ENCODE measurements at regions not wholly inside any gene's neighbourhood (a gene's known extent, or its start where the extent isn't known, plus 50 kb on each side); places are given as distances from the start of the nearest gene placed in this dataset.

- Histone ChIP-seq H3K9me3 (no peaks in the 10 kb centered on the region), H3K27ac (no peak overlapping the region), H3K36me3 (no peaks in the 10 kb centered on the region), H3K4me3 (no peak overlapping the region), H3K4me1 (no peaks in the 10 kb centered on the region), H3K27me3 (no peaks in the 10 kb centered on the region)
- no peak for TF ChIP-seq POLR2AphosphoS5 (IDR thresholded peaks at IDR 0.05)
- no peak for DNase-seq (ENCODE audit: low spot score in 2 of 2)
- 52% methylated on average over 2 of the region's 2 CpGs for WGBS
Measured at GRCh38 chr5:63043792-63044191, 465.2 kb downstream of the LRRC70 start.

DNA sequence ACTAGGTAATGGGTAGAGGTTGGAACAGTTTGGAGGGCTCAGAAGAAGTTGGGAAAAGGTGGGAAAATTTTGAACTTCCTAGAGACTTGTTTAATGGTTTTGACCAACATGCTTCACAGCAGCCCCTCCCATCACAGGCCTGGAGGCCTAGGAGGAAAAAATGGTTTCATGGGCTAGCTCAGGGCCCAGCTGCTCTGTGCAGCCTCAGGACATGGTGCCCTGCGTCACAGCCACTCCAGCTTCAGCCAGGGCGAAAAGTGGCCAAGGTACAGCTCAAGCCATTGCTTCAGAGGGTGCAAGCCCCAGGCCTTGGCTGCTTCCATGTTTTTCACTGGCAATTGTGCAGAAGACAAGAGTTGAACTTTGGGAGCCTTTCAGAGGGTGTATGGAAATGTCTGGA lies 453.7 kb downstream of the LRRC70 start:
- Histone ChIP-seq H3K36me3 (no peaks in the 10 kb centered on the region), H3K4me3 (no peak overlapping the region), H3K9me3 (peaks cover 13% of the 10 kb centered on the region), H3K4me1 (no peaks in the 10 kb centered on the region), H3K27me3 (no peaks in the 10 kb centered on the region), H3K27ac (no peak overlapping the region)
- no peak for DNase-seq (ENCODE audit: low spot score in 2 of 2)
- TF ChIP-seq POLR2A (IDR thresholded peaks at IDR 0.05) (no peak), EP300 (IDR thresholded peaks at IDR 0.05) (no peak), POLR2AphosphoS5 (IDR thresholded peaks at IDR 0.05) (no peak), CTCF (IDR thresholded peaks at IDR 0.05) (no peak)
- WGBS = 85% methylated on average over 2 of the region's 2 CpGs

DNA sequence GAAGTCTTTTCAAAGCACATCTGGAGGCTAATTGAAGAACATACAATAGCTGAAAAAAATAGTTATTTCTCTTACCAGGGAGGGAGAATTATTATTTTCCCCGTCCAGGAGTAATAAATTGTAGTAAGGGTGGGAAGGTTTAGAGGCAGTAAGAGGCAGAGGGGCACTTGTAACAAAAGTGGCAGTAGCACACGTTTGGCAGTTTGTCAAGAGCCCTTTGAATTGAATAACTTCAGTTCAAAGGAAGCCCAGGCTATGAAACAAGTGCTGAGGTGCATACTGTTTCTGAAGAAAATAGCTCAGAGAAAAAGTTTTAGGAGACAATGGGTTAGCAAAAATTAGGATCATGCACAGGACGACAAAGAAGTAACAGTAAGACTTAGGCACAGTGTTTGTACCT lies 451.3 kb downstream of the LRRC70 start:
- DNase-seq (ENCODE audit: low spot score in 2 of 2) = no peak
- Histone ChIP-seq H3K4me3 (no peak overlapping the region), H3K36me3 (no peaks in the 10 kb centered on the region), H3K27ac (no peak overlapping the region), H3K27me3 (no peaks in the 10 kb centered on the region), H3K9me3 (peaks cover 13% of the 10 kb centered on the region), H3K4me1 (no peaks in the 10 kb centered on the region)
- TF ChIP-seq EP300 (IDR thresholded peaks at IDR 0.05) (no peak), CTCF (IDR thresholded peaks at IDR 0.05) (no peak), POLR2AphosphoS5 (IDR thresholded peaks at IDR 0.05) (no peak), POLR2A (IDR thresholded peaks at IDR 0.05) (no peak)
- 30% methylated on average over 3 of the region's 3 CpGs for WGBS

DNA sequence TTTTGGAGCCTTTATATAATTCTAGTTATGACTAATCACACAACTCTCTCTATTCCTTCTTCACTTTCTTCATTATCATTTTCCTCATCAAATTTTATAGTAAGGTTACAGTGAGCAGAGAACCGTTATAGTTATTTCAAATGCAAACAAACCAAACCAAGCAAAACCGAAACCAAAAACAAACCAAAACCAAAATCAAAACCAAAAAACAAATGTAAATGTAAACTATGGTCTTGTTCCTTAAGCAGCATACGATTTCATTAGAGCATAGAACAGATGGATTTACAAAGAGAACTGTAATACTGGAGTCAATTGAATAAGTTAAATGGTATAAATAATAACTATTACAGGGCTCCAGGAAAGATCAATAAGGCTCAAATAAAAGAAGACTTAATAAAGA lies 447.1 kb downstream of the LRRC70 start:
- DNase-seq (ENCODE audit: low spot score in 2 of 2) = no peak
- H3K4me3 ChIP-seq = no peak overlapping the region
- H3K27me3 ChIP-seq = no peaks in the 10 kb centered on the region
- H3K27ac ChIP-seq = no peak overlapping the region
- no peaks in the 10 kb centered on the region for H3K9me3 ChIP-seq
- H3K4me1 ChIP-seq = no peaks in the 10 kb centered on the region
- WGBS = 68% methylated on average over 3 of the region's 3 CpGs
- no peaks in the 10 kb centered on the region for H3K36me3 ChIP-seq
- no peak for TF ChIP-seq EP300 (IDR thresholded peaks at IDR 0.05)
- TF ChIP-seq POLR2AphosphoS5 (IDR thresholded peaks at IDR 0.05) = no peak
- no peak for TF ChIP-seq CTCF (IDR thresholded peaks at IDR 0.05)
- TF ChIP-seq POLR2A (IDR thresholded peaks at IDR 0.05) = no peak

- H3K27me3 ChIP-seq = no peaks in the 10 kb centered on the region
- H3K27ac ChIP-seq = no peak overlapping the region
- H3K4me3 ChIP-seq = no peak overlapping the region
- H3K4me1 ChIP-seq = no peaks in the 10 kb centered on the region
- TF ChIP-seq EP300 (IDR thresholded peaks at IDR 0.05) (no peak), CTCF (IDR thresholded peaks at IDR 0.05) (no peak), POLR2AphosphoS5 (IDR thresholded peaks at IDR 0.05) (no peak), POLR2A (IDR thresholded peaks at IDR 0.05) (no peak)
- 94% methylated on average over 1 of the region's 1 CpG for WGBS
- no peaks in the 10 kb centered on the region for H3K36me3 ChIP-seq
- H3K9me3 ChIP-seq = peaks cover 11% of the 10 kb centered on the region
- DNase-seq (ENCODE audit: low spot score in 2 of 2) = no peak
Measured at GRCh38 chr5:63022403-63022802, 443.8 kb downstream of the LRRC70 start.

DNA sequence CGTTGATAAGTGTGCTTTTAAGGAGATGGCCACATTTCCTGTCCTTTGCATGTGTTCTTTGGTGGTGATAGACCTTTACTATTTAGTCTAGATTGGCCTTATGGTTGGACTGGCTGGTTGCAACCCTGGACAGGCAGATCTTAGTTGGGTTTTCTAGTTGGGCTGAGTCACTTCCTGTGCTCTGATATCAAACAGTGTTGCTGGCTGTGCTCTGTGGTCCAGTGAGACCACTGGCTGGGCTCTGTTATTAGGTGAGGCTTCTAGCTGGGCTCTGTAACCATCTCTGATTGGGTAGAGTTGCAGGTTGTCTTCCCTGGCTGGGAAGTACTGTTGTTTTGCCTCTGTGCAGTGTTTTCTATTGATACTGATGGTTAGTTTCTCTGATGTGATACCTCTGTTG lies 432.5 kb downstream of the LRRC70 start:
- WGBS = 72% methylated on average over 1 of the region's 1 CpG
- TF ChIP-seq EP300 (IDR thresholded peaks at IDR 0.05) (no peak), POLR2A (IDR thresholded peaks at IDR 0.05) (no peak), CTCF (IDR thresholded peaks at IDR 0.05) (no peak), POLR2AphosphoS5 (IDR thresholded peaks at IDR 0.05) (no peak)
- no peaks in the 10 kb centered on the region for H3K27me3 ChIP-seq
- no peaks in the 10 kb centered on the region for H3K36me3 ChIP-seq
- DNase-seq (ENCODE audit: low spot score in 2 of 2) = no peak
- H3K27ac ChIP-seq = no peak overlapping the region
- no peak overlapping the region for H3K4me3 ChIP-seq
- no peaks in the 10 kb centered on the region for H3K4me1 ChIP-seq
- H3K9me3 ChIP-seq = no peaks in the 10 kb centered on the region

All from suprapubic skin (tissue), 4 donors.